ENCODE measurements at regions not wholly inside any gene's neighbourhood (a gene's known extent, or its start where the extent isn't known, plus 50 kb on each side); places are given as distances from the start of the nearest gene placed in this dataset.

GRCh38 chr4:136583567-136583966 lies 948.7 kb downstream of the PCDH18 start:
- no peak for TF ChIP-seq CTCF (IDR thresholded peaks at IDR 0.05; ENCODE audit: borderline replicate concordance)

GRCh38 chr4:136581119-136581518 lies 951.2 kb downstream of the PCDH18 start:
- peaks cover 13% of the 10 kb centered on the region for H3K9me3 ChIP-seq (replicated peaks)
- H3K27me3 ChIP-seq (ENCODE audit: low read depth): no peaks in the 10 kb centered on the region
- TF ChIP-seq CTCF (IDR thresholded peaks at IDR 0.05; ENCODE audit: borderline replicate concordance): no peak
- DNase-seq: no peak
- no peak overlapping the region for H3K27ac ChIP-seq (replicated peaks)
- intact Hi-C loops (cut with micrococcal nuclease): no loop called here
- no peak overlapping the region for H3K4me3 ChIP-seq
- H3K4me1 ChIP-seq: no peaks in the 10 kb centered on the region
- H3K36me3 ChIP-seq: no peaks in the 10 kb centered on the region

More at GRCh38 chr4:136583567-136583966, 948.7 kb downstream of the PCDH18 start:
- H3K36me3 ChIP-seq: no peaks in the 10 kb centered on the region
- H3K27ac ChIP-seq (replicated peaks): no peak overlapping the region
- no peak overlapping the region for H3K4me3 ChIP-seq
- DNase-seq: no peak
- peaks cover 15% of the 10 kb centered on the region for H3K9me3 ChIP-seq (replicated peaks)
- intact Hi-C loops (cut with micrococcal nuclease): no loop called here
- H3K27me3 ChIP-seq (ENCODE audit: low read depth): no peaks in the 10 kb centered on the region
- no peaks in the 10 kb centered on the region for H3K4me1 ChIP-seq

- Histone ChIP-seq H3K27me3 (ENCODE audit: low read depth) (no peaks in the 10 kb centered on the region), H3K36me3 (no peaks in the 10 kb centered on the region), H3K4me1 (no peaks in the 10 kb centered on the region), H3K4me3 (no peak overlapping the region), H3K9me3 (replicated peaks) (peaks cover 13% of the 10 kb centered on the region), H3K27ac (replicated peaks) (no peak overlapping the region)
- intact Hi-C loops (cut with micrococcal nuclease): no loop called here
- TF ChIP-seq CTCF (IDR thresholded peaks at IDR 0.05; ENCODE audit: borderline replicate concordance): no peak
- DNase-seq: no peak
These were observed 957.1 kb downstream of the PCDH18 start for GRCh38 chr4:136575146-136575545.

GRCh38 chr4:136573460-136573859 lies 958.8 kb downstream of the PCDH18 start:
- Histone ChIP-seq H3K27me3 (ENCODE audit: low read depth) (no peaks in the 10 kb centered on the region), H3K36me3 (no peaks in the 10 kb centered on the region), H3K4me1 (no peaks in the 10 kb centered on the region), H3K4me3 (no peak overlapping the region), H3K9me3 (replicated peaks) (peaks cover 5% of the 10 kb centered on the region), H3K27ac (replicated peaks) (no peak overlapping the region)
- no peak for DNase-seq
- no peak for TF ChIP-seq CTCF (IDR thresholded peaks at IDR 0.05; ENCODE audit: borderline replicate concordance)
- intact Hi-C loops (cut with micrococcal nuclease): no loop called here

GRCh38 chr4:136571315-136571714 lies 961.0 kb downstream of the PCDH18 start:
- TF ChIP-seq CTCF (IDR thresholded peaks at IDR 0.05; ENCODE audit: borderline replicate concordance): no peak
- no peaks in the 10 kb centered on the region for H3K36me3 ChIP-seq
- H3K4me3 ChIP-seq: no peak overlapping the region
- no peak overlapping the region for H3K27ac ChIP-seq (replicated peaks)
- no peak for DNase-seq
- intact Hi-C loops (cut with micrococcal nuclease): no loop called here
- no peaks in the 10 kb centered on the region for H3K4me1 ChIP-seq
- H3K9me3 ChIP-seq (replicated peaks): no peaks in the 10 kb centered on the region
- no peaks in the 10 kb centered on the region for H3K27me3 ChIP-seq (ENCODE audit: low read depth)

GRCh38 chr4:136562834-136563233 lies 969.5 kb downstream of the PCDH18 start:
- no peaks in the 10 kb centered on the region for H3K36me3 ChIP-seq
- no peaks in the 10 kb centered on the region for H3K27me3 ChIP-seq (ENCODE audit: low read depth)
- no peak overlapping the region for H3K4me3 ChIP-seq
- no peak overlapping the region for H3K27ac ChIP-seq (replicated peaks)
- no peak for TF ChIP-seq CTCF (IDR thresholded peaks at IDR 0.05; ENCODE audit: borderline replicate concordance)
- no peaks in the 10 kb centered on the region for H3K9me3 ChIP-seq (replicated peaks)
- intact Hi-C loops (cut with micrococcal nuclease): no loop called here
- no peak for DNase-seq
- H3K4me1 ChIP-seq: no peaks in the 10 kb centered on the region
